Nephron (organoid): ENCODE measurements at regions not wholly inside any gene's neighbourhood (a gene's known extent, or its start where the extent isn't known, plus 50 kb on each side); places are given as distances from the start of the nearest gene placed in this dataset.
A peak's percentile ranks its signal among the peaks of the same experiment; 100 is the strongest.

Experiments
- H3K27ac Mint-ChIP-seq, 3 experiments: 2 replicates each; pipeline ENCODE4 v1.8.0; 2020; ENCODE audit warnings: mixed read lengths in 3 of 3, mild to moderate bottlenecking in 2 of 3, moderate library complexity in 1 of 3
- H3K27me3 Mint-ChIP-seq: 2 replicates; pipeline ENCODE4 v1.8.0; 2021; ENCODE audit warnings: low read depth, mild to moderate bottlenecking, moderate library complexity, mixed read lengths
- H3K36me3 Mint-ChIP-seq: 2 replicates; pipeline ENCODE4 v1.8.0; 2020; ENCODE audit warnings: low read depth, mixed read lengths
- H3K4me1 Mint-ChIP-seq: 2 replicates; pipeline ENCODE4 v1.8.0; 2020; ENCODE audit warnings: mixed read lengths
- H3K4me3 Mint-ChIP-seq, 3 experiments: 2 replicates each; pipeline ENCODE4 v1.8.0; 2020; ENCODE audit warnings: mild to moderate bottlenecking in 3 of 3, mixed read lengths in 3 of 3, moderate library complexity in 2 of 3
- H3K9me3 Mint-ChIP-seq: 2 replicates; pipeline ENCODE4 v1.8.0; 2020; ENCODE audit warnings: mixed read lengths
- TF ChIP-seq, protein P1 (sequence below), 3 experiments: fragments of 200-600 bp; sonication (generic); IDR thresholded peaks; one replicate each; pipeline ENCODE4 v1.5.0; 2021; ENCODE audit warnings: antibody characterized with exemption in 3 of 3; ENCODE audit not compliant: unreplicated experiment in 3 of 3

DNA sequence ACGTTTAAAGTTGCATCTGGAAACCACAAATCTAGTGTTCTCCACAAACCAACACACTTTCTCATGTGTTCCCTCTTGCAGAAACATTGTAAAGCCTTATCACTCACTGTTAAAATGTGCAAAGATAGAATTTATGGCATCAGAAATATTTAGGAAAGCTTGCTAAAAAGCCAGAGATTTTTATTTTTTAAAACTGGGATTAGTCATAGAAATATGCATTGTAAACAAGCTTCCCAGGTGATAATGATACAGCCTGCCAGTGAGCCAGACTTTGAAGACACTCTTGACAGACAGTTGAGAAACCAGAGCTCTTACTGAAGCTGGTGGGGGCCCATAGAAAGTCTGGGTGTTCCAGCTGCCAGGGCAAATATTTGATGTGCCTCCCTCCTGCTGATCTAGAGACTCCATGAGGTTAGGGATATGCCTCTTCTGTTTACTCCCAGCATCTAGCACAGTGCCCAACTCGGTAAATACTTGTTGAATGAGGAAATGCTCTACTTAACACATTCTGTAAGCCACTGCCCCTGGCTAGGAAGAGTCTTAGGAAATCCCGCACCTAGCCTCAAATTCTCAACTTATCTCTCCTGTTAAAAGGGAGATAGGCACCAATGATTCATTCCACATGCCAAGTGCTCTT, 179.0 kb upstream of the RASGEF1B start:
- H3K4me1 Mint-ChIP-seq: peaks cover 56% of the 10 kb centered on the region
- no peaks in the 10 kb centered on the region for H3K36me3 Mint-ChIP-seq
- no peaks in the 10 kb centered on the region for H3K27me3 Mint-ChIP-seq
- TF ChIP-seq, protein P1, sequence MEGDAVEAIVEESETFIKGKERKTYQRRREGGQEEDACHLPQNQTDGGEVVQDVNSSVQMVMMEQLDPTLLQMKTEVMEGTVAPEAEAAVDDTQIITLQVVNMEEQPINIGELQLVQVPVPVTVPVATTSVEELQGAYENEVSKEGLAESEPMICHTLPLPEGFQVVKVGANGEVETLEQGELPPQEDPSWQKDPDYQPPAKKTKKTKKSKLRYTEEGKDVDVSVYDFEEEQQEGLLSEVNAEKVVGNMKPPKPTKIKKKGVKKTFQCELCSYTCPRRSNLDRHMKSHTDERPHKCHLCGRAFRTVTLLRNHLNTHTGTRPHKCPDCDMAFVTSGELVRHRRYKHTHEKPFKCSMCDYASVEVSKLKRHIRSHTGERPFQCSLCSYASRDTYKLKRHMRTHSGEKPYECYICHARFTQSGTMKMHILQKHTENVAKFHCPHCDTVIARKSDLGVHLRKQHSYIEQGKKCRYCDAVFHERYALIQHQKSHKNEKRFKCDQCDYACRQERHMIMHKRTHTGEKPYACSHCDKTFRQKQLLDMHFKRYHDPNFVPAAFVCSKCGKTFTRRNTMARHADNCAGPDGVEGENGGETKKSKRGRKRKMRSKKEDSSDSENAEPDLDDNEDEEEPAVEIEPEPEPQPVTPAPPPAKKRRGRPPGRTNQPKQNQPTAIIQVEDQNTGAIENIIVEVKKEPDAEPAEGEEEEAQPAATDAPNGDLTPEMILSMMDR (IDR thresholded peaks at IDR 0.05; ENCODE audit: unreplicated experiment in 3 of 3): no peak
- H3K9me3 Mint-ChIP-seq: no peaks in the 10 kb centered on the region
- H3K4me3 Mint-ChIP-seq: no peak overlapping the region
- peak overlapping the region in 2 of 3 experiments; percentile 18 to 87 for H3K27ac Mint-ChIP-seq

DNA sequence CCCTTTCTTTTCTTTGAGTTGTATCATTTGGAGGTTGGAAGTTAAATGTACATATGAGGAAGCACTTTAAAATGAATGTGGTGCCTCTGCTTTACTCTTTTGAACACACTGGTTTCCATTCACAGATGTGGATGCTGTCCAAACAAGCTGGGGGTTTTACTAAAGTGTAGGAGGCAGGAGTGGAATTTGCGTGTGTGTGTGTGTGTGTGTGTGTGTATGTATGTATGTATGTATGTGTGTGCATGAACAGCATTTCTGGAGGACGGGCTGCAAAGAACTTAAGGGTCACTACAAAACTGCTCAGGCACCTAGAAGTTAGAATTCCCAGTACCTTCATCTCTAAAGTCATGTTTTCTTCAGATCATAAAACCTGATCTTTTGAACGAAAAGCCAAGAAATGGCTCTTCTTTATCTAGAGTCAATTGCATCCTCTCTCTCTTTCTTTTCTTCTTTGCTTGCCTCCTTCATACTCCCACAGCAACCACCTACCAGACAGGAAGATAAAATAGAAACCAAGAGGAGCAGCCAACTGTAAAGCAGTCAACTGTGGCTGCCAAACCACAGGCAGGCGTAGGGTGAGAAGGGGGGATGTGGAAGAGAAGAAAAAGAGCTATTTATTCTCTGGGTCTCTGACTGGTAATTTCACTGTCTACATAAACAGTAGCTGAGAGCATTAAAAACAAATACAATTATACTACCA, 177.0 kb upstream of the RASGEF1B start:
- Mint-ChIP-seq H3K27ac (peak overlapping the region; percentile 13 to 87 (median 68)), H3K27me3 (no peaks in the 10 kb centered on the region), H3K4me3 (peak overlapping the region in 1 of 3 experiments; percentile 4), H3K9me3 (no peaks in the 10 kb centered on the region), H3K36me3 (no peaks in the 10 kb centered on the region), H3K4me1 (peaks cover 51% of the 10 kb centered on the region)
- TF ChIP-seq, protein P1 (IDR thresholded peaks at IDR 0.05; ENCODE audit: unreplicated experiment in 3 of 3): no peak

DNA sequence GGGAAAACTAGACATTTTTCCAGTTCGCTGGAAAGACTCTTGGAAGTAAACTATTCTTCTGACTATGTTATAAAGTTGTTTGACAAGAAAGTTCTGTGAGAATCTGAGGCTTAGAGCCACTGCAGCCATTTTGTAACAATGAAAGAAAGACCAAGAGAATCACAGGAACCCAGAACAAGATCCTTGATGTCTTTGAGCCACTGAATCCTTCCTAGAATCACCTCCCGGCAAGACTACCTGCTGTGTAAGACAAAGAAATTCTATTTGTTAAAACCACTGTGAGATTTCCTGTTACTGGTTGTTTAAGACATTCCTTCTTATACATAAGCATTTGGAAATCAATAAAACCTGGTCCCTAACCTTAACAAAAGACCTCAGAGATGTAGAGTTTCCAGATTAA, 175.7 kb upstream of the RASGEF1B start:
- peak overlapping the region in 2 of 3 experiments; percentile 23 to 44 for H3K27ac Mint-ChIP-seq
- H3K4me3 Mint-ChIP-seq: no peak overlapping the region
- no peaks in the 10 kb centered on the region for H3K36me3 Mint-ChIP-seq
- H3K9me3 Mint-ChIP-seq: no peaks in the 10 kb centered on the region
- H3K4me1 Mint-ChIP-seq: peaks cover 41% of the 10 kb centered on the region
- H3K27me3 Mint-ChIP-seq: no peaks in the 10 kb centered on the region
- TF ChIP-seq, protein P1 (IDR thresholded peaks at IDR 0.05; ENCODE audit: unreplicated experiment in 3 of 3): no peak

DNA sequence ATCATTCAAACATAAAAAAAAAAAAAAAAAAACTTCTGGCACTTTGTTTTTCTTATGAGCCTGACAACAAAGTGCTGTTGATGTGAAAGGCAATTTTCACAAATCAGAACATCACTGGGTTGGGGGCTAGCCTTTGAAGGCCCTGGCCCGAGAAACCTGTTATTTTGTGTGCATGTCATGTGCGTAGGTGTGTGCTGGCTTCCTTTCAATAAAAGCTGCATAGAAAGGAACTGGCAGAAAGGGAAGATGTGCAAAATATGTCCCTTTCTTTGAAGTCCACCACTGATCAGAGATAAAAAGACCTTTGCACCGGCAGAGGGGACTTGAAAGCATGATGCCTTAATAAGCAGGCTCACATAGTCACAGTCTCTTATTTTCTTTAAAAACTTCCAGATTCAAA, 170.8 kb upstream of the RASGEF1B start:
- Mint-ChIP-seq H3K36me3 (no peaks in the 10 kb centered on the region), H3K27me3 (peaks cover 10% of the 10 kb centered on the region), H3K4me3 (no peak overlapping the region), H3K9me3 (no peaks in the 10 kb centered on the region), H3K27ac (no peak overlapping the region), H3K4me1 (no peaks in the 10 kb centered on the region)
- TF ChIP-seq, protein P1 (IDR thresholded peaks at IDR 0.05; ENCODE audit: unreplicated experiment in 3 of 3): no peak

DNA sequence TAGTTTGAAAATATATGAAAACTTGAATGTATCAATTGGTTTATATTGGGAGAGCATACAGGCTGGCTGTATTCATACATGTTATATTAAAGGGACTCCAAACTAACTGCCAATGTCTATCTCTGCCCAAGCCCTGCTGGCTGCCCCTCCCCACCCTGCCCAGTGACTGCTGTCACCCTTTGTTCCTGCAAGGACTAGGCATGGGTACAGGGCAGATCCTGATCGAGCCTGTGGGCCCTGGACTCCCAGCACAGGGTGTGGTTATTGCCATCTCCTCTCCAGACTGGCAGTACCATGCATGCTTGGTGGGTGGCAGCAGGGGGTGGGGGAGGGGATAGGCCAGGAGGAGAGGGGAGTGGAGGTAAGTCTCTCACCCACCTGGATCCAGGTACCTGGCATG, 167.5 kb upstream of the RASGEF1B start:
- H3K27me3 Mint-ChIP-seq: peaks cover 10% of the 10 kb centered on the region
- no peak overlapping the region for H3K4me3 Mint-ChIP-seq
- H3K27ac Mint-ChIP-seq: no peak overlapping the region
- H3K9me3 Mint-ChIP-seq: no peaks in the 10 kb centered on the region
- H3K4me1 Mint-ChIP-seq: no peaks in the 10 kb centered on the region
- H3K36me3 Mint-ChIP-seq: no peaks in the 10 kb centered on the region
- TF ChIP-seq, protein P1 (IDR thresholded peaks at IDR 0.05; ENCODE audit: unreplicated experiment in 3 of 3): no peak

DNA sequence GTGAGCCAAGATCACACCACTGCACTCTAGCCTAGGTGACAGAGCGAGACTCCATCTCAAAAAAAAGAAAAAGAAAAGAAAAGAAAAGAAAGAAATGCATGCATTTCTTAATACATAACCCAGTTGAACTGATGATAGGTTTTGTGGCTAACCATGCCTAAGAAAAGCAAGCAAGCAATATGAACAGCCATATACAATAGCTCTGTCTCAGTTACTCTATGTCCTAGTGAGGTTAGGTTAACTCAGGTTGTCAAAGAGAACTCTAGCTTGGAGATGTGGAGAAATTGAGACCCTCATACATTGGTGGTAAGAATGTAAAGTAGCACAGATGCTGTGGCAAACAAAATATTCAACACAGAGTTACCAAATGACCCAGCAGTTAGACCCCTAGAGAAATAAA, 167.0 kb upstream of the RASGEF1B start:
- TF ChIP-seq, protein P1 (IDR thresholded peaks at IDR 0.05; ENCODE audit: unreplicated experiment in 3 of 3): no peak
- H3K36me3 Mint-ChIP-seq: no peaks in the 10 kb centered on the region
- H3K4me3 Mint-ChIP-seq: no peak overlapping the region
- H3K9me3 Mint-ChIP-seq: no peaks in the 10 kb centered on the region
- H3K4me1 Mint-ChIP-seq: no peaks in the 10 kb centered on the region
- peaks cover 10% of the 10 kb centered on the region for H3K27me3 Mint-ChIP-seq
- H3K27ac Mint-ChIP-seq: no peak overlapping the region
